ENCODE measurements at regions not wholly inside any gene's neighbourhood (a gene's known extent, or its start where the extent isn't known, plus 50 kb on each side); places are given as distances from the start of the nearest gene placed in this dataset.

- H3K27ac ChIP-seq: no peak overlapping the region
- H3K4me3 ChIP-seq (IDR thresholded peaks at IDR 0.05; ENCODE audit: insufficient read depth, low read depth, low read length): no peak overlapping the region
- H3K27me3 ChIP-seq (ENCODE audit: insufficient read depth, low read depth): no peaks in the 10 kb centered on the region
- no peak overlapping the region for H3K9ac ChIP-seq
- H3K36me3 ChIP-seq (ENCODE audit: insufficient read depth): no peaks in the 10 kb centered on the region
- no peak for TF ChIP-seq CTCF (conservative IDR thresholded peaks at IDR 0.05; ENCODE audit: low read depth, low read length)
- no peaks in the 10 kb centered on the region for H3K79me2 ChIP-seq (ENCODE audit: insufficient read depth, low read depth)
- H3K4me1 ChIP-seq (ENCODE audit: low read depth, poor library complexity, severe bottlenecking): no peaks in the 10 kb centered on the region
- no peaks in the 10 kb centered on the region for H4K20me1 ChIP-seq (ENCODE audit: insufficient read depth)
- no peak overlapping the region for H3K4me2 ChIP-seq
- no peak overlapping the region for H2AFZ ChIP-seq (ENCODE audit: low read depth)
Measured at GRCh38 chr12:86435053-86435452, 178.9 kb upstream of the MGAT4C start.

GRCh38 chr12:86429824-86430223 lies 173.6 kb upstream of the MGAT4C start:
- no peaks in the 10 kb centered on the region for H4K20me1 ChIP-seq (ENCODE audit: insufficient read depth)
- no peaks in the 10 kb centered on the region for H3K4me1 ChIP-seq (ENCODE audit: low read depth, poor library complexity, severe bottlenecking)
- H3K9ac ChIP-seq: no peak overlapping the region
- TF ChIP-seq CTCF (conservative IDR thresholded peaks at IDR 0.05; ENCODE audit: low read depth, low read length): no peak
- no peaks in the 10 kb centered on the region for H3K36me3 ChIP-seq (ENCODE audit: insufficient read depth)
- no peak overlapping the region for H3K4me2 ChIP-seq
- no peaks in the 10 kb centered on the region for H3K27me3 ChIP-seq (ENCODE audit: insufficient read depth, low read depth)
- no peak overlapping the region for H3K4me3 ChIP-seq (IDR thresholded peaks at IDR 0.05; ENCODE audit: insufficient read depth, low read depth, low read length)
- no peaks in the 10 kb centered on the region for H3K79me2 ChIP-seq (ENCODE audit: insufficient read depth, low read depth)
- H3K27ac ChIP-seq: no peak overlapping the region
- H2AFZ ChIP-seq (ENCODE audit: low read depth): no peak overlapping the region

GRCh38 chr12:86421333-86421732 lies 165.1 kb upstream of the MGAT4C start:
- H3K27me3 ChIP-seq (ENCODE audit: insufficient read depth, low read depth): no peaks in the 10 kb centered on the region
- no peaks in the 10 kb centered on the region for H4K20me1 ChIP-seq (ENCODE audit: insufficient read depth)
- H3K9ac ChIP-seq: no peak overlapping the region
- no peak overlapping the region for H3K27ac ChIP-seq
- no peak overlapping the region for H2AFZ ChIP-seq (ENCODE audit: low read depth)
- no peak overlapping the region for H3K4me2 ChIP-seq
- no peak for TF ChIP-seq CTCF (conservative IDR thresholded peaks at IDR 0.05; ENCODE audit: low read depth, low read length)
- H3K79me2 ChIP-seq (ENCODE audit: insufficient read depth, low read depth): no peaks in the 10 kb centered on the region
- no peaks in the 10 kb centered on the region for H3K4me1 ChIP-seq (ENCODE audit: low read depth, poor library complexity, severe bottlenecking)
- no peaks in the 10 kb centered on the region for H3K36me3 ChIP-seq (ENCODE audit: insufficient read depth)
- no peak overlapping the region for H3K4me3 ChIP-seq (IDR thresholded peaks at IDR 0.05; ENCODE audit: insufficient read depth, low read depth, low read length)

GRCh38 chr12:86414201-86414600 lies 158.0 kb upstream of the MGAT4C start:
- no peak for TF ChIP-seq CTCF (conservative IDR thresholded peaks at IDR 0.05; ENCODE audit: low read depth, low read length)
- Histone ChIP-seq H3K4me2 (no peak overlapping the region), H3K27ac (no peak overlapping the region), H2AFZ (ENCODE audit: low read depth) (no peak overlapping the region), H3K36me3 (ENCODE audit: insufficient read depth) (no peaks in the 10 kb centered on the region), H3K27me3 (ENCODE audit: insufficient read depth, low read depth) (no peaks in the 10 kb centered on the region), H4K20me1 (ENCODE audit: insufficient read depth) (no peaks in the 10 kb centered on the region), H3K4me1 (ENCODE audit: low read depth, poor library complexity, severe bottlenecking) (no peaks in the 10 kb centered on the region), H3K4me3 (IDR thresholded peaks at IDR 0.05; ENCODE audit: insufficient read depth, low read depth, low read length) (no peak overlapping the region), H3K79me2 (ENCODE audit: insufficient read depth, low read depth) (no peaks in the 10 kb centered on the region), H3K9ac (no peak overlapping the region)

- Histone ChIP-seq H2AFZ (ENCODE audit: low read depth) (no peak overlapping the region), H3K79me2 (ENCODE audit: insufficient read depth, low read depth) (no peaks in the 10 kb centered on the region), H3K36me3 (ENCODE audit: insufficient read depth) (no peaks in the 10 kb centered on the region), H3K4me1 (ENCODE audit: low read depth, poor library complexity, severe bottlenecking) (no peaks in the 10 kb centered on the region), H3K9ac (no peak overlapping the region), H3K4me3 (IDR thresholded peaks at IDR 0.05; ENCODE audit: insufficient read depth, low read depth, low read length) (no peak overlapping the region), H3K4me2 (no peak overlapping the region), H3K27me3 (ENCODE audit: insufficient read depth, low read depth) (no peaks in the 10 kb centered on the region), H4K20me1 (ENCODE audit: insufficient read depth) (no peaks in the 10 kb centered on the region), H3K27ac (no peak overlapping the region)
- no peak for TF ChIP-seq CTCF (conservative IDR thresholded peaks at IDR 0.05; ENCODE audit: low read depth, low read length)
Measured at GRCh38 chr12:86411710-86412109, 155.5 kb upstream of the MGAT4C start.

Measured in KMS-11 (cell line).